ENCODE measurements at regions not wholly inside any gene's neighbourhood (a gene's known extent, or its start where the extent isn't known, plus 50 kb on each side); places are given as distances from the start of the nearest gene placed in this dataset.
"Not testable (repeated sequence)": the region's sequence is repeated elsewhere in the genome, so short reads cannot be mapped to it uniquely, and the experiment has no call there.

DNA sequence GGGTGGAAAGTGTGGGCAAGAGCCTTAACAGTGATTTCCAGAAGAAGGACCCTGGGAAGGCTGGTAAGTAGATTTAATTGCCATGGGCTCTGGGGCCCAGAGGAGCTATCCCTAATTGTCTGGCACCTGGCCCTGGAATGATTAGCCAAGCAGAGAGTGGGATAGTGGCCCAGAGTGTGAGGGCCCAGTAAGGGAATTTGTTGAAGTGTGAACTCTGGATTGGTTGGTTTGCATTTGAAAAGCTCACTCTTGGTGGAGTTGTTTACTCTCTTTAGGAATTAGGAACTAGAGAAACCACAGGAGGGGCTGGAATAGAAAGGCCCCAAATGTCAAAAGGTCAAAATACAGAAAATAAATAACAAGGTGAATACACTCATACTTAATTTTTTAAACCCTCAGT, 207.1 kb downstream of the GABRG2 start:
- ATAC-seq (ENCODE audit: low FRiP score) (no peak), DNase-seq (ENCODE audit: low spot score) (no peak)
- TF ChIP-seq, protein P1, sequence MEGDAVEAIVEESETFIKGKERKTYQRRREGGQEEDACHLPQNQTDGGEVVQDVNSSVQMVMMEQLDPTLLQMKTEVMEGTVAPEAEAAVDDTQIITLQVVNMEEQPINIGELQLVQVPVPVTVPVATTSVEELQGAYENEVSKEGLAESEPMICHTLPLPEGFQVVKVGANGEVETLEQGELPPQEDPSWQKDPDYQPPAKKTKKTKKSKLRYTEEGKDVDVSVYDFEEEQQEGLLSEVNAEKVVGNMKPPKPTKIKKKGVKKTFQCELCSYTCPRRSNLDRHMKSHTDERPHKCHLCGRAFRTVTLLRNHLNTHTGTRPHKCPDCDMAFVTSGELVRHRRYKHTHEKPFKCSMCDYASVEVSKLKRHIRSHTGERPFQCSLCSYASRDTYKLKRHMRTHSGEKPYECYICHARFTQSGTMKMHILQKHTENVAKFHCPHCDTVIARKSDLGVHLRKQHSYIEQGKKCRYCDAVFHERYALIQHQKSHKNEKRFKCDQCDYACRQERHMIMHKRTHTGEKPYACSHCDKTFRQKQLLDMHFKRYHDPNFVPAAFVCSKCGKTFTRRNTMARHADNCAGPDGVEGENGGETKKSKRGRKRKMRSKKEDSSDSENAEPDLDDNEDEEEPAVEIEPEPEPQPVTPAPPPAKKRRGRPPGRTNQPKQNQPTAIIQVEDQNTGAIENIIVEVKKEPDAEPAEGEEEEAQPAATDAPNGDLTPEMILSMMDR (IDR thresholded peaks at IDR 0.05), result no peak

DNA sequence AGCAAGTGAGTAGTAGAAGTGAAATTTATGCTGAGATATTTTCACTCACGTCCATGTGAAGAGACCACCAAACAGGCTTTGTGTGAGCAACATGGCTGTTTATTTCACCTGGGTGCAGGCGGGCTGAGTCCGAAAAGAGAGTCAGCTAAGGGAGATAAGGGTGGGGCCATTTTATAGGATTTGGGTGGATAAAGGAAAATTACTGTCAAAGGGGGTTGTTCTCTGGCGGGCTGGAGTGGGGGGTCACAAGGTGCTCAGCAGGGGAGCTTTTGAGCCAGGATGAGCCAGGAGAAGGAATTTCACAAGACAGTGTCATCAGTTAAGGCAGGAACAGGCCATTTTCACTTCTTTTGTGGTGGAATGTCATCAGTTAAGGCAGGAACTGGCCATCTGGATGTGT, 207.8 kb downstream of the GABRG2 start:
- not testable (repeated sequence) for DNase-seq (ENCODE audit: low spot score); ATAC-seq (ENCODE audit: low FRiP score)

DNA sequence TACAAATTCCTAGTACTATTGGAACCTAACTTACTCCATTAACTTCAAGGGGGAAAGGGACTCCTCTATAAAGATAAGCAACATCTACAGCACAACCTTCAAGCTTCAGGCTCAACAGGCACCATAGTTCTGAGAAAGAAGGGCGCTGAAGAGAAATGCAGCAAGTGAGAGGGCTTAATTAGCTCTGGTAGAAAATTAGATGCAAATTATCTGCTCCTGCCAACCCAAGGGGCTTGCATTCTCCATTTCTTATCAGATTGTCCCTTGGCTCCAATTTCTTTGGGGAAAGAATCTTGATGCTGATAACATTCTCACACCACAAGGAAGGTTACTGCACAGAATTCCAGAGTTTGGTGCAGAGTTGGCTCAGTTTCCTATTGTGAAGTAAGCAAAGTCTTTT, 214.6 kb downstream of the GABRG2 start:
- ATAC-seq (ENCODE audit: low FRiP score) (no peak), DNase-seq (ENCODE audit: low spot score) (no peak)
- TF ChIP-seq, protein P1 (IDR thresholded peaks at IDR 0.05), result no peak

DNA sequence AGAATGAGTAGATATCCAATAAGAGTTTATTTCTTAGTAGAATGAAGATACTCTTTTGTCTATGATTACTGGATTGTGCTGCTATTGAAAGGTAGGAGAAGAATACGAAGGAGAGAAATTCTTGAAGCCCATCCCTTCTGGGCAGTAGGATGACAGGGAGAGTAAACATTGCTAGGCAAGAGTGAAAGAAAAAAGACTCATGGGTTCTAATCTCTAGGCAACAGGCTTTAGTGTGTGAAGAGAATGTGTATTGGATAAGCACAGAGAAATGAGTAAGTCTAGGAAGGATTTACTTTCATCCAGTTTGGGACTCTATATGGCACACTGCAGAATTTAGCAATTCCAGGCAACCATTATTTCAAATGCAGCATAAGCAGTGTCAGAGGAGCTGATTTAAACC, 216.0 kb downstream of the GABRG2 start:
- no peak for ATAC-seq (ENCODE audit: low FRiP score)

DNA sequence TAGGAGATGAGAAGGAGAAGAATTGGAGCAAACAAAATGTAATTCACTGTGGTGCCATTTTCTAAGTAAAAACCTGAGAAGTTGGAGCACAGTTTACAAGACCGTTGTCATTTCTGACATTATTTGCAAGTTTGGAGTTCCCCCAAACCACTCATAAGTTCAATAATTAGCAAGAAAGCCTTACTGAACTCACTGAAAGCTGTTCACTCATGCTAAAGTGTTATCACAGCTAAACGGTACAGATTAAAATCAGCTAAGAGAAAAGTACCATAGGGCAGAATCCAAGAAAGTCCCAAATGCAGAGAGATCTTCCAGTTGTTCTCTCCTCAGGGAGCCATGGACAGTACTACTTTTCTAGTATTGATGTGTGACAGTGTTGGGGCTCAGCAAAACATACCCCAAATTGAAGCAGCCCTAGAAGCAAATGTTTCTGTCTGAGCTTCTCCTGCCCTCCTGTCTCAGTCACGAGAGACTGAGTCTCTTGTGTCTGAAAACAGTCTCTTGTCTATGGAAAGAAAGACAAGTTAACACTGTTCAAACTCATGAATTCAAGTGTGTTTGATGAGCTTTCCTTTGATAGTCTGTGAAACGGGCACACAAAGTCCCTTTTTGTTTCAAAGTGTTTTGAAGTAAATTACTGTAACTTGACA, 221.2 kb downstream of the GABRG2 start:
- no peak for DNase-seq (ENCODE audit: low spot score)
- no peak for ATAC-seq (ENCODE audit: low FRiP score)
- TF ChIP-seq, protein P1 (IDR thresholded peaks at IDR 0.05), result no peak

More for the DNA sequence above, 216.0 kb downstream of the GABRG2 start:
- TF ChIP-seq, protein P1 (IDR thresholded peaks at IDR 0.05), result no peak
- DNase-seq (ENCODE audit: low spot score), result no peak

DNA sequence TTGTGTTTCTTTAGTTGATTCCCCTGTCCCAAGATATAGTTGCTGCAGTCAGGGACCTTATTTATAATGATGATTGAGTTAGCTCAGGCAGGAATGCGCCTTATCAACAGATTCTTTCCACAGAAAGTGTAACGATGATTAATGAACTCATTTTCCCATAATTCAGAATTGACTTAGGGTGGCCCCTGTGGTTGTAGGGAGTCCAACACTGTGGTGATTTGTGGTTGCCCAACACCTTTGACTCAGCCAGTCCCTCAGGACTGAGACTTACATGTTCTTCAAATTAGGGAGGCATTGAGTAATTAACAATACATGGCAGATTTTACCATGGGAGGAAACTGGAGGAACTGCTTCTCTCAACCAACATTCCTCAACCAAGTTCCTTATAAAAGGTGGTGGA, 221.9 kb downstream of the GABRG2 start:
- no peak for ATAC-seq (ENCODE audit: low FRiP score)
- no peak for DNase-seq (ENCODE audit: low spot score)
- TF ChIP-seq, protein P1 (IDR thresholded peaks at IDR 0.05), result no peak

DNA sequence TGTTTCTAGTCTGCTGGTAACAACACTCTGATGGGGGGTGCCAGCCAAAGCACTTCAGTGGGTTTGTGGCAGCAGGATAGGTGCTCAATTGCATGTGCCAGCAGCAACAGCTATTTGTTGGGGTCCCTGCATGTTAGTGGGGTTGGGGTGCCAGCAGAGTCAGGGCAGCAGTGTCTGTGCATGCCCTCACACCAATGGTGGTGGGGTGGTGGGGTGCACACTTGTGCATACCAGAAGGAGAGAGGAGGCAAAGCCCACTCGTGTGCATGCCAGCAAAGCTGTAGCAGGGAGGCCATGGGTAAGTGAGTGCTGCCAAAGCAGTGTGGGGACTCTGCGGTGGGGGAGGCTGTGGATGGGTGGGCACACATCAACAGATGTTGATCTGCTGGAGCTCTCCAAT, 232.2 kb downstream of the GABRG2 start:
- TF ChIP-seq, protein P1 (IDR thresholded peaks at IDR 0.05), result no peak
- ATAC-seq (ENCODE audit: low FRiP score) (no peak), DNase-seq (ENCODE audit: low spot score) (no peak)
